ENCODE measurements at regions not wholly inside any gene's neighbourhood (a gene's known extent, or its start where the extent isn't known, plus 50 kb on each side); places are given as distances from the start of the nearest gene placed in this dataset.

DNA sequence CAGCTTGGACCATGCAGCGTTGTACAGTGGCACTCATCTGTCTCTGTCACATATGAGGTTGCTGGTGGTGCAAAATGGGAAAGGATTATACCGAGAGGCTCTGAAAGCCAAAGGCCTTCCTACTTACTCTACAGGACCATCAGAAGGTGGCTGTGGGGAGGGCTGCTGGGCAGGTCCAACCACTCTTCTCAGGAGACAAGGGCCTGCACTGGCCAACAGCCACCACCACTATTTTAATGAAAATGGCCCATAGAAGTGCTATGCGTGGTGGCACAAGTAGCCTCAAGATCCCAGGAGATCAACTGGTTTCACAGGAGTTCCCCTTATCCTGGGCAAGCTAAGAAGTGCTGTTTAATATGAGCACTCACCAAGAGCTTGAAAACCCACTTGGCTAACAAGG is 52.3 kb downstream of the MRPL57 start:
- TF ChIP-seq, protein P1, sequence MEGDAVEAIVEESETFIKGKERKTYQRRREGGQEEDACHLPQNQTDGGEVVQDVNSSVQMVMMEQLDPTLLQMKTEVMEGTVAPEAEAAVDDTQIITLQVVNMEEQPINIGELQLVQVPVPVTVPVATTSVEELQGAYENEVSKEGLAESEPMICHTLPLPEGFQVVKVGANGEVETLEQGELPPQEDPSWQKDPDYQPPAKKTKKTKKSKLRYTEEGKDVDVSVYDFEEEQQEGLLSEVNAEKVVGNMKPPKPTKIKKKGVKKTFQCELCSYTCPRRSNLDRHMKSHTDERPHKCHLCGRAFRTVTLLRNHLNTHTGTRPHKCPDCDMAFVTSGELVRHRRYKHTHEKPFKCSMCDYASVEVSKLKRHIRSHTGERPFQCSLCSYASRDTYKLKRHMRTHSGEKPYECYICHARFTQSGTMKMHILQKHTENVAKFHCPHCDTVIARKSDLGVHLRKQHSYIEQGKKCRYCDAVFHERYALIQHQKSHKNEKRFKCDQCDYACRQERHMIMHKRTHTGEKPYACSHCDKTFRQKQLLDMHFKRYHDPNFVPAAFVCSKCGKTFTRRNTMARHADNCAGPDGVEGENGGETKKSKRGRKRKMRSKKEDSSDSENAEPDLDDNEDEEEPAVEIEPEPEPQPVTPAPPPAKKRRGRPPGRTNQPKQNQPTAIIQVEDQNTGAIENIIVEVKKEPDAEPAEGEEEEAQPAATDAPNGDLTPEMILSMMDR (IDR thresholded peaks at IDR 0.05; ENCODE audit: borderline replicate concordance, insufficient read depth, low read depth, low read length): no peak
- no peak overlapping the region for H3K4me3 ChIP-seq (ENCODE audit: low read depth, low read length)

DNA sequence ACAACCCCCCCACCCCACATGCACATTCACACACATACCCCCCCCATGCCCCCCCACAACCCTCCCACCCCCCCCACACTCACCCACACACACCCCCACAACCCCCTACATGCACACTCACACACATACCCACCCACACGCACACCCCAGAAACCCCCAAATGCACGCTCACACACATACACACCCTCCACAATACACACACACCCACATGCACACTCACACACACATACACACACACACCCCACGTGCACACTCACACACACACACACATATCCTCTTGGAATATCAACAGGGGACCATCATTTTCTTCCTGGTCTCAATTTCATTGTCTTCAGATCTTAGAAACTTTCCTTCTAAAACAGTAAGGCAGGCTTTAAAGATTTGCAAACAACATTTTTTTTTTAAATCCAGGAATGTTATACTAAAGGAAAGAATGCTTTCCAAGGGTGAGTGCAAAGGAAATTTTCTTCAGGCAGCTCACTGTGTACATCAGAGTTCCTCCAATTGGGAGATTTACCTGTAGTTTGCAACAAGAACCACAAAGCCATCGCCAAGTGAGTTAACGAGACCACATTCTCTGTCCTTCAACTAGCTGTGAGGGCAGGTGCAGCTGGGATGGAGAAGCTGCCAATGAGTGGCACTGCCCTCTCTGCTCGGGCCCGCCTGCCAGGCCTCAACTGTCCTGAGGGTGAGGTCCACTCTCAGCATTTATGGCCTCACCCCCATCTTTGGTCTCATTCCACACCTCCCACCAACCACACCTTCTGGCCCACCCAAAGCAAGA is 53.0 kb downstream of the MRPL57 start:
- TF ChIP-seq, protein P1 (IDR thresholded peaks at IDR 0.05; ENCODE audit: borderline replicate concordance, insufficient read depth, low read depth, low read length): no peak
- H3K4me3 ChIP-seq (ENCODE audit: low read depth, low read length): no peak overlapping the region

DNA sequence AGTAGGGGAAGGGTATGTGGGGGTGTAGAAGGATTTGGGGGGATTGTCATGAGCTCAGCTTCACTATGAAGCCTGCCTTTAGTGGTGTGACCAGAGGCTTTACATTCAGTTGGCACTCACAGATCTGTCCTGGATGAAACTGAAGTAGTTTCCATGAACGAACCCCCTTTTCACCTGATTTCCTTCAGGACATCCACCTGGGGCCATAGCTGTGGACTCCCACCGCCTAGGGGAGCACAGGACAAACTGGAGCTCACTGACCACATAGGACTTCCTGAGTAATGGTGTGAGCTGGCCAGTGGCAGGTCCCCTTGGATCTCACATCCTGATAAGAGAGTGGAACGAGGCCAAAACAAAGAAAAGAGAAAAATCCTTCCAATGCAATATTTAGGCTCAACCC is 54.1 kb downstream of the MRPL57 start:
- TF ChIP-seq, protein P1 (IDR thresholded peaks at IDR 0.05; ENCODE audit: borderline replicate concordance, insufficient read depth, low read depth, low read length): no peak
- no peak overlapping the region for H3K4me3 ChIP-seq (ENCODE audit: low read depth, low read length)

DNA sequence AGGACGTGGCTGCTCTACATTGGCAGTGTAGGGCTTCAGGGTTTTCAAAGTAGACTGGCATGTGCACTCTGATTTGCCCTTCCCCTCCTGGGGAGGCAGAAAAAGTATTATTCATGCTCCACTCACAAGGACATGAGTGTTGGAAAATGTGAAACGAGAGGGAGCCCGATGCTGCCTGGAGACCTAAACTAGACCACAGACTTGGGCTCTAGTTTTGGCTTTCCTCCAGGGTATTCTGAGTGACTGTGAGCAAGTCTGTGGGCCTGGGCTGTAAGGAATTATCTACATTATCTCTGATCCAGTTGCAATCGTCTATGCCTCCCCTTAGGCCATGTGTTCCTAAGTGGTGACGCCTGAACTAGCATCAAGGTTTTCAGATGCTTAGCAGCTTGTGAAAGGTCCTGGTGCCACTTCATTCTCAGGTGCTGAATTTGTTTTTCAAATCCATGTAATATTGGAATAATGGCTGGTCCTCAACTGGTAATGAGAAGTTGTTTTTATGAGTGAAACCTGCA is 55.0 kb downstream of the MRPL57 start:
- H3K4me3 ChIP-seq (ENCODE audit: low read depth, low read length): no peak overlapping the region
- TF ChIP-seq, protein P1 (IDR thresholded peaks at IDR 0.05; ENCODE audit: borderline replicate concordance, insufficient read depth, low read depth, low read length): no peak

DNA sequence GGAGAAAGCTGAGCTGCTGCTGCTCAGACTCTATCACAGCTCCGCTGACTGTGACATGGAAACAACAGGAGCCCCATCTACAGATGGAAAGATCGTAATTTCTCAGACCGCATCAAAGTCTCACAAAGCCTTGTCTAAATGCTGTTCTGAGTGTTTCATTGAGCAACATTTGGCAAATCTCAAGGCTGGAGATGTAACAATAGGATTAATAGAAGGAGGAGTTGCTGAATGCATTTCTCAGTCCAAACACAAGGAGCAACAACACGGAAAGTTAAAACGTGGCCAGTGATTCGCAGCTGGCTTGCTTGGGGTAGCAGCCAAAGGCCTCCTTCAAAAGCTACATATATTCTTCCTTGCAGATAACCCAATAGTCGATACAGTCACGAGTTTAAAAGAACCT is 55.7 kb downstream of the MRPL57 start:
- TF ChIP-seq, protein P1 (IDR thresholded peaks at IDR 0.05; ENCODE audit: borderline replicate concordance, insufficient read depth, low read depth, low read length): no peak
- H3K4me3 ChIP-seq (ENCODE audit: low read depth, low read length): no peak overlapping the region

DNA sequence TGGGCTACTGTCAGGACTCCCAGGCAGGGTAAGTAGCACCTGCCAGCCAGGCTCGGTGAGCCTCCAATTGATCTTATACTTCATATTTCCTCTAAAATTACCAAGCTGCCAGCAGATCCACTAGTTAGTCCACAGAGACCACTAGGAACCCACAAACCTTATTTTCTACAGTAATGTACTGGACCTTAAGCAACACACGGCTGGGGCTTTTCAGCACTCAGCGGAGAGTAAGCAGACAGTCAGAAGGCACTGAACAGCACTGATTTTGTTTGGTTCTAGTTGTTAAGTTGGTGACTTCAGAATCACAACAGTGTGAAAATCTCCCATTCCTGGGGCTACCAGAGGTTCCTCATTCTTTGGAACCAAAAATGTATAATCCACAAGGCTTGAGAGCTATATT is 56.1 kb downstream of the MRPL57 start:
- H3K4me3 ChIP-seq (ENCODE audit: low read depth, low read length): no peak overlapping the region
- TF ChIP-seq, protein P1 (IDR thresholded peaks at IDR 0.05; ENCODE audit: borderline replicate concordance, insufficient read depth, low read depth, low read length): no peak

DNA sequence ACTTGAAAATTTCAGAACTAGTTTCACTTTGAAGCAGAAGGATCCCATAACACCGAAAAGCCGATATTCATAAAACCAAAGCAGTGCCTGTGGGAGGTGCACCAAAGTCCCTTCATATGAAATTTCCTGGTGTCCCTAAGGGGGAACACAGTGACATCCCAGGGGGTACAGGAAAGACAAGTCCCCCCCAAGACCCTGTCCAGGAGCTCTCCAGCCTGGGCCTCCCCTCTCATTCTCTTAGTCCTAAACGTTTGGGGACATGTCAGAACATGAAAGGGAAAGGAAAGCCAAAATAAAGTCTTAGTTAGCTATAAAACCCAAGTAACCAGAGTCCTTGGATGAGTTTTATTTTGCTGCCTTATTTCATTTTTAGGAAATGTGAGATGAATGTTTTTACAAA is 56.6 kb downstream of the MRPL57 start:
- TF ChIP-seq, protein P1 (IDR thresholded peaks at IDR 0.05; ENCODE audit: borderline replicate concordance, insufficient read depth, low read depth, low read length): no peak
- no peak overlapping the region for H3K4me3 ChIP-seq (ENCODE audit: low read depth, low read length)
